GM12892 (cell line): ENCODE measurements at regions not wholly inside any gene's neighbourhood (a gene's known extent, or its start where the extent isn't known, plus 50 kb on each side); places are given as distances from the start of the nearest gene placed in this dataset.

Experiments
- POLR2A ChIP-seq: IDR thresholded peaks from 2 replicates; pipeline ENCODE4 v1.6.1; 2011; ENCODE audit warnings: low read depth, low read length, control low read depth
- POLR2AphosphoS5 ChIP-seq: IDR thresholded peaks from 2 replicates; pipeline ENCODE4 v1.6.1; 2011; ENCODE audit warnings: low read depth, low read length, control low read depth
- TAF1 ChIP-seq: IDR thresholded peaks from 2 replicates; pipeline ENCODE4 v1.6.1; 2011; ENCODE audit warnings: low read depth, mild to moderate bottlenecking, control low read depth, low read length, borderline replicate concordance

GRCh38 chr9:108759835-108760234, 96.0 kb downstream of the ACTL7B start:
- no peak for TF ChIP-seq POLR2A
- no peak for TF ChIP-seq POLR2AphosphoS5
- no peak for TF ChIP-seq TAF1
